CD4-positive, alpha-beta T cell (primary cell): ENCODE measurements at regions not wholly inside any gene's neighbourhood (a gene's known extent, or its start where the extent isn't known, plus 50 kb on each side); places are given as distances from the start of the nearest gene placed in this dataset.

Source experiments
- ATAC-seq: fragments of 200-7000 bp; cut with Tn5 transposase; one replicate; pipeline ENCODE4 v1.10.0; 2022; ENCODE audit warnings: mild to moderate bottlenecking; ENCODE audit not compliant: poor library complexity
- CTCF ChIA-PET: fragments of 350-600 bp; sonication (Branson Sonifier 250); formaldehyde crosslinking; loops from one replicate; lab custom pipeline; 2021; ENCODE audit warnings: antibody characterized with exemption, inconsistent platforms; lab: Charles Lee
- POLR2A ChIA-PET: fragments of 350-600 bp; sonication (Branson Sonifier 250); formaldehyde crosslinking; loops from one replicate; lab custom pipeline; 2021; ENCODE audit warnings: antibody characterized with exemption, inconsistent platforms; lab: Charles Lee
- DNase-seq, 14 experiments: peaks; one replicate each; pipeline ENCODE4 v3.0.0-alpha.2; 2013 to 2020; ENCODE audit warnings: mixed read lengths in 2 of 14
- H3K27ac ChIP-seq, 2 donors: one replicate each; pipeline versions ENCODE4 v1.5.1 to v1.7.0; 2013; ENCODE audit warnings: low read length in 2 of 2, low read depth in 1 of 2, mild to moderate bottlenecking in 1 of 2
- H3K27me3 ChIP-seq, 2 experiments: 1 replicate in 1 of 2; 2 replicates in 1 of 2; pipeline versions ENCODE4 v1.6.1 to v1.7.0; 2013; ENCODE audit warnings: low read length in 2 of 2, control low read depth in 1 of 2, mild to moderate bottlenecking in 1 of 2, moderate library complexity in 1 of 2; ENCODE audit not compliant: insufficient read depth in 2 of 2, control insufficient read depth in 1 of 2
- H3K36me3 ChIP-seq: one replicate; pipeline ENCODE4 v1.6.1; 2013; ENCODE audit warnings: low read length, control low read depth; ENCODE audit not compliant: insufficient read depth
- H3K4me1 ChIP-seq: one replicate; pipeline ENCODE4 v1.6.1; 2013; ENCODE audit warnings: low read length, control low read depth; ENCODE audit not compliant: insufficient read depth
- H3K4me3 ChIP-seq: one replicate; pipeline ENCODE4 v1.5.1; 2013; ENCODE audit warnings: mild to moderate bottlenecking, low read length, moderate library complexity
- H3K9me3 ChIP-seq, 2 experiments: 1 replicate in 1 of 2; 2 replicates in 1 of 2; pipeline versions ENCODE4 v1.6.1 to v1.7.0; 2013; ENCODE audit warnings: low read length in 2 of 2, mild to moderate bottlenecking in 2 of 2, control low read depth in 1 of 2, moderate library complexity in 1 of 2; ENCODE audit not compliant: control insufficient read depth in 1 of 2, insufficient read depth in 1 of 2
- H3K27ac Mint-ChIP-seq: one replicate; pipeline ENCODE4 v1.8.0; 2020; ENCODE audit warnings: mixed read lengths
- H3K27me3 Mint-ChIP-seq: one replicate; pipeline ENCODE4 v1.8.0; 2021; ENCODE audit warnings: mixed read lengths
- H3K36me3 Mint-ChIP-seq: one replicate; pipeline ENCODE4 v1.8.0; 2021; ENCODE audit warnings: low read depth, mixed read lengths
- H3K4me1 Mint-ChIP-seq: one replicate; pipeline ENCODE4 v1.8.0; 2021; ENCODE audit warnings: low read depth, mixed read lengths
- H3K4me3 Mint-ChIP-seq: one replicate; pipeline ENCODE4 v1.8.0; 2020; ENCODE audit warnings: mild to moderate bottlenecking, mixed read lengths
- H3K9me3 Mint-ChIP-seq: one replicate; pipeline ENCODE4 v1.8.0; 2020; ENCODE audit warnings: mixed read lengths
- CTCF ChIP-seq: fragments of 200-600 bp; IDR thresholded peaks from one replicate; pipeline ENCODE4 v1.8.0; 2022; ENCODE audit warnings: antibody characterized with exemption, mild to moderate bottlenecking
- intact Hi-C, 2 experiments: fragments of 100-400 bp; cut with DNase I in 1 of 2; cut with micrococcal nuclease in 1 of 2; formaldehyde crosslinking; loops; one replicate each; pipeline versions ENCODE4 v1.15.1 to v1.9.0; 2023 to 2025; cut with DNase I, micrococcal nuclease

GRCh38 chr7:136139417-136139816, 162.3 kb upstream of the MTPN start:
- no peak overlapping the region for H3K4me3 ChIP-seq
- POLR2A ChIA-PET, result interaction anchor here (0.7 kb wide), 1 partner anchor 81 kb away, joined by 3 read pairs; no protein-coding TSS in a partner anchor
- intact Hi-C loops, result no loop called here
- no peaks in the 10 kb centered on the region for H3K27me3 ChIP-seq
- no peak overlapping the region for H3K27ac ChIP-seq
- CTCF ChIA-PET, result no interaction called here
- Mint-ChIP-seq H3K36me3 (no peaks in the 10 kb centered on the region), H3K27me3 (no peaks in the 10 kb centered on the region), H3K4me1 (no peaks in the 10 kb centered on the region), H3K4me3 (no peak overlapping the region), H3K9me3 (no peaks in the 10 kb centered on the region), H3K27ac (no peak overlapping the region)
- no peaks in the 10 kb centered on the region for H3K36me3 ChIP-seq
- DNase-seq, result no peak
- no peak for ATAC-seq
- no peak for TF ChIP-seq CTCF
- H3K9me3 ChIP-seq, result no peaks in the 10 kb centered on the region
- H3K4me1 ChIP-seq, result no peaks in the 10 kb centered on the region

- Histone ChIP-seq H3K9me3 (no peaks in the 10 kb centered on the region), H3K4me1 (no peaks in the 10 kb centered on the region), H3K4me3 (no peak overlapping the region), H3K36me3 (no peaks in the 10 kb centered on the region), H3K27me3 (no peaks in the 10 kb centered on the region), H3K27ac (no peak overlapping the region)
- Mint-ChIP-seq H3K4me1 (no peaks in the 10 kb centered on the region), H3K36me3 (no peaks in the 10 kb centered on the region), H3K9me3 (no peaks in the 10 kb centered on the region), H3K4me3 (no peak overlapping the region), H3K27ac (no peak overlapping the region), H3K27me3 (no peaks in the 10 kb centered on the region)
- POLR2A ChIA-PET, result no interaction called here
- DNase-seq, result no peak
- CTCF ChIA-PET, result no interaction called here
- intact Hi-C loops, result no loop called here
- no peak for TF ChIP-seq CTCF
- no peak for ATAC-seq
These were observed 161.8 kb upstream of the MTPN start for GRCh38 chr7:136138991-136139390.

- intact Hi-C loops, result no loop called here
- H3K4me3 Mint-ChIP-seq, result no peak overlapping the region
- H3K4me3 ChIP-seq, result no peak overlapping the region
- DNase-seq (no peak), ATAC-seq (no peak)
- no peaks in the 10 kb centered on the region for H3K4me1 Mint-ChIP-seq
- H3K4me1 ChIP-seq, result no peaks in the 10 kb centered on the region
- no peak overlapping the region for H3K27ac ChIP-seq
- H3K36me3 ChIP-seq, result no peaks in the 10 kb centered on the region
- TF ChIP-seq CTCF, result no peak
- H3K27me3 ChIP-seq, result no peaks in the 10 kb centered on the region
- no peaks in the 10 kb centered on the region for H3K27me3 Mint-ChIP-seq
- no peaks in the 10 kb centered on the region for H3K36me3 Mint-ChIP-seq
- H3K27ac Mint-ChIP-seq, result no peak overlapping the region
- ChIA-PET CTCF (no interaction called here), POLR2A (no interaction called here)
- no peaks in the 10 kb centered on the region for H3K9me3 Mint-ChIP-seq
- H3K9me3 ChIP-seq, result no peaks in the 10 kb centered on the region
These were observed 159.8 kb upstream of the MTPN start for GRCh38 chr7:136136906-136137454.
